Muscle layer of duodenum (tissue), 2 donors: ENCODE measurements at regions not wholly inside any gene's neighbourhood (a gene's known extent, or its start where the extent isn't known, plus 50 kb on each side); places are given as distances from the start of the nearest gene placed in this dataset.

Experiments
- H3K27ac ChIP-seq: one replicate; pipeline ENCODE4 v1.7.0; 2013; ENCODE audit warnings: mild to moderate bottlenecking, low read length
- H3K27me3 ChIP-seq: one replicate; pipeline ENCODE4 v1.7.0; 2013; ENCODE audit warnings: low read depth, mild to moderate bottlenecking, control low read depth, low read length
- H3K36me3 ChIP-seq, 2 donors: one replicate each; pipeline ENCODE4 v1.7.0; 2013; ENCODE audit warnings: low read length in 2 of 2, control low read depth in 1 of 2, mild to moderate bottlenecking in 1 of 2; ENCODE audit not compliant: insufficient read depth in 2 of 2, control insufficient read depth in 1 of 2
- H3K4me1 ChIP-seq, 2 donors: one replicate each; pipeline ENCODE4 v1.7.0; 2013; ENCODE audit warnings: low read length in 2 of 2, mild to moderate bottlenecking in 2 of 2, control low read depth in 1 of 2, moderate library complexity in 1 of 2; ENCODE audit not compliant: insufficient read depth in 2 of 2, control insufficient read depth in 1 of 2
- H3K4me3 ChIP-seq, 2 donors: one replicate each; pipeline ENCODE4 v1.7.0; 2013; ENCODE audit warnings: low read length in 2 of 2, low read depth in 1 of 2, mild to moderate bottlenecking in 1 of 2
- H3K9me3 ChIP-seq, 2 donors: one replicate each; pipeline ENCODE4 v1.7.0; 2013; ENCODE audit warnings: low read length in 2 of 2, control low read depth in 1 of 2, mild to moderate bottlenecking in 1 of 2; ENCODE audit not compliant: control insufficient read depth in 1 of 2
- donor health status: healthy.

GRCh38 chr13:33543631-33544265 is 258.2 kb upstream of the STARD13 start:
- H3K27me3 ChIP-seq = no peaks in the 10 kb centered on the region
- peaks cover 21 to 22% of the 10 kb centered on the region in 2 donors for H3K4me1 ChIP-seq
- peak overlapping the region; percentile 59 to 82 for H3K4me3 ChIP-seq
- H3K36me3 ChIP-seq = peaks cover 0 to 12% of the 10 kb centered on the region in 2 donors
- peak overlapping the region; percentile 100 for H3K27ac ChIP-seq
- H3K9me3 ChIP-seq = no peaks in the 10 kb centered on the region

GRCh38 chr13:33544308-33544707 is 258.8 kb upstream of the STARD13 start:
- peak overlapping the region; percentile 100 for H3K27ac ChIP-seq
- peaks cover 0 to 12% of the 10 kb centered on the region in 2 donors for H3K36me3 ChIP-seq
- H3K4me1 ChIP-seq = peaks cover 21 to 22% of the 10 kb centered on the region in 2 donors
- H3K27me3 ChIP-seq = no peaks in the 10 kb centered on the region
- H3K4me3 ChIP-seq = no peak overlapping the region
- H3K9me3 ChIP-seq = no peaks in the 10 kb centered on the region

- no peaks in the 10 kb centered on the region for H3K27me3 ChIP-seq
- no peak overlapping the region for H3K4me3 ChIP-seq
- H3K9me3 ChIP-seq = no peaks in the 10 kb centered on the region
- H3K27ac ChIP-seq = no peak overlapping the region
- peaks cover 0 to 12% of the 10 kb centered on the region in 2 donors for H3K36me3 ChIP-seq
- peaks cover 20 to 22% of the 10 kb centered on the region in 2 donors for H3K4me1 ChIP-seq
Observed at GRCh38 chr13:33545492-33545891, 259.9 kb upstream of the STARD13 start.

GRCh38 chr13:33547035-33547434 is 261.5 kb upstream of the STARD13 start:
- no peaks in the 10 kb centered on the region for H3K27me3 ChIP-seq
- peaks cover 0 to 8% of the 10 kb centered on the region in 2 donors for H3K36me3 ChIP-seq
- peaks cover 7 to 10% of the 10 kb centered on the region in 2 donors for H3K4me1 ChIP-seq
- H3K4me3 ChIP-seq = no peak overlapping the region
- no peak overlapping the region for H3K27ac ChIP-seq
- no peaks in the 10 kb centered on the region for H3K9me3 ChIP-seq

- no peaks in the 10 kb centered on the region for H3K27me3 ChIP-seq
- no peaks in the 10 kb centered on the region for H3K9me3 ChIP-seq
- peaks cover 7 to 10% of the 10 kb centered on the region in 2 donors for H3K4me1 ChIP-seq
- H3K27ac ChIP-seq = no peak overlapping the region
- H3K36me3 ChIP-seq = peaks cover 0 to 2% of the 10 kb centered on the region in 2 donors
- no peak overlapping the region for H3K4me3 ChIP-seq
Observed at GRCh38 chr13:33548069-33548468, 262.5 kb upstream of the STARD13 start.

- H3K36me3 ChIP-seq = no peaks in the 10 kb centered on the region
- H3K4me1 ChIP-seq = peaks cover 0 to 4% of the 10 kb centered on the region in 2 donors
- H3K9me3 ChIP-seq = no peaks in the 10 kb centered on the region
- no peaks in the 10 kb centered on the region for H3K27me3 ChIP-seq
- no peak overlapping the region for H3K27ac ChIP-seq
- no peak overlapping the region for H3K4me3 ChIP-seq
Observed at GRCh38 chr13:33550276-33550675, 264.7 kb upstream of the STARD13 start.

GRCh38 chr13:33550885-33551284 is 265.3 kb upstream of the STARD13 start:
- Histone ChIP-seq H3K4me1 (peaks cover 0 to 5% of the 10 kb centered on the region in 2 donors), H3K4me3 (no peak overlapping the region)

GRCh38 chr13:33554919-33555791 is 262.8 kb upstream of the RFC3 start:
- H3K27ac ChIP-seq = no peak overlapping the region
- H3K36me3 ChIP-seq = no peaks in the 10 kb centered on the region
- H3K9me3 ChIP-seq = no peaks in the 10 kb centered on the region
- no peaks in the 10 kb centered on the region for H3K27me3 ChIP-seq
- H3K4me3 ChIP-seq = no peak overlapping the region
- H3K4me1 ChIP-seq = peaks cover 0 to 8% of the 10 kb centered on the region in 2 donors

More at GRCh38 chr13:33550885-33551284, 265.3 kb upstream of the STARD13 start:
- Histone ChIP-seq H3K36me3 (no peaks in the 10 kb centered on the region), H3K9me3 (no peaks in the 10 kb centered on the region), H3K27me3 (no peaks in the 10 kb centered on the region), H3K27ac (no peak overlapping the region)

- Histone ChIP-seq H3K4me3 (no peak overlapping the region), H3K27ac (no peak overlapping the region), H3K4me1 (peaks cover 5 to 20% of the 10 kb centered on the region in 2 donors), H3K36me3 (no peaks in the 10 kb centered on the region), H3K27me3 (no peaks in the 10 kb centered on the region), H3K9me3 (no peaks in the 10 kb centered on the region)
Observed at GRCh38 chr13:33556828-33557227, 261.1 kb upstream of the RFC3 start.

- no peak overlapping the region for H3K27ac ChIP-seq
- no peak overlapping the region for H3K4me3 ChIP-seq
- H3K27me3 ChIP-seq = no peaks in the 10 kb centered on the region
- H3K36me3 ChIP-seq = no peaks in the 10 kb centered on the region
- peaks cover 5 to 15% of the 10 kb centered on the region in 2 donors for H3K4me1 ChIP-seq
- no peaks in the 10 kb centered on the region for H3K9me3 ChIP-seq
Observed at GRCh38 chr13:33560726-33561125, 257.2 kb upstream of the RFC3 start.

- no peak overlapping the region for H3K4me3 ChIP-seq
- no peaks in the 10 kb centered on the region for H3K27me3 ChIP-seq
- no peaks in the 10 kb centered on the region for H3K36me3 ChIP-seq
- H3K27ac ChIP-seq = no peak overlapping the region
- no peaks in the 10 kb centered on the region for H3K9me3 ChIP-seq
- H3K4me1 ChIP-seq = peaks cover 5 to 19% of the 10 kb centered on the region in 2 donors
Observed at GRCh38 chr13:33561627-33562026, 256.3 kb upstream of the RFC3 start.
